Mesendoderm (in vitro differentiated cells): ENCODE measurements at regions not wholly inside any gene's neighbourhood (a gene's known extent, or its start where the extent isn't known, plus 50 kb on each side); places are given as distances from the start of the nearest gene placed in this dataset.

Source experiments
- DNase-seq: peaks from one replicate; pipeline ENCODE4 v3.0.0; 2013
- H2AK5ac ChIP-seq: 2 replicates; pipeline ENCODE4 v1.6.1; 2013; ENCODE audit warnings: low read length, inconsistent platforms
- H2BK120ac ChIP-seq: 2 replicates; pipeline ENCODE4 v1.6.1; 2013; ENCODE audit warnings: low read depth, mild to moderate bottlenecking, low read length, moderate library complexity, mixed read lengths
- H2BK15ac ChIP-seq: replicated peaks from 2 replicates; pipeline ENCODE4 v1.6.1; 2013; ENCODE audit warnings: low read depth, mild to moderate bottlenecking, moderate library complexity
- H2BK5ac ChIP-seq: 2 replicates; pipeline ENCODE4 v1.6.1; 2013; ENCODE audit warnings: low read length, inconsistent platforms
- H3K18ac ChIP-seq: 2 replicates; pipeline ENCODE4 v1.6.1; 2013; ENCODE audit warnings: mild to moderate bottlenecking, low read length, mixed read lengths
- H3K23ac ChIP-seq: one replicate; pipeline ENCODE4 v1.6.1; 2013; ENCODE audit warnings: low read length
- H3K27ac ChIP-seq: 2 replicates; pipeline ENCODE4 v1.5.1; 2013; ENCODE audit warnings: low read depth, mild to moderate bottlenecking, inconsistent platforms, low read length, moderate library complexity
- H3K27me3 ChIP-seq: 2 replicates; pipeline ENCODE4 v1.6.1; 2013; ENCODE audit warnings: low read length, control low read depth, mild to moderate bottlenecking, inconsistent platforms; ENCODE audit not compliant: insufficient read depth, poor library complexity
- H3K36me3 ChIP-seq: 2 replicates; pipeline ENCODE4 v1.6.1; 2013; ENCODE audit warnings: low read length, inconsistent platforms; ENCODE audit not compliant: control insufficient read depth, insufficient read depth
- H3K4ac ChIP-seq: one replicate; pipeline ENCODE4 v1.6.1; 2013; ENCODE audit warnings: low read depth, mild to moderate bottlenecking, low read length, moderate library complexity
- H3K4me1 ChIP-seq: 2 replicates; pipeline ENCODE4 v1.6.1; 2013; ENCODE audit warnings: low read depth, low read length, inconsistent platforms; ENCODE audit not compliant: control insufficient read depth
- H3K4me2 ChIP-seq: 2 replicates; pipeline ENCODE4 v1.6.1; 2013; ENCODE audit warnings: low read length
- H3K4me3 ChIP-seq: 2 replicates; pipeline ENCODE4 v1.5.1; 2013; ENCODE audit warnings: mild to moderate bottlenecking, low read length
- H3K56ac ChIP-seq: one replicate; pipeline ENCODE4 v1.6.1; 2013; ENCODE audit warnings: low read length
- H3K79me1 ChIP-seq: 2 replicates; pipeline ENCODE4 v1.6.1; 2013; ENCODE audit warnings: low read length, inconsistent platforms
- H3K79me2 ChIP-seq: 2 replicates; pipeline ENCODE4 v1.6.1; 2013; ENCODE audit warnings: mild to moderate bottlenecking, low read length; ENCODE audit not compliant: control insufficient read depth, insufficient read depth
- H3K9ac ChIP-seq: 2 replicates; pipeline ENCODE4 v1.6.1; 2013; ENCODE audit warnings: low read length, inconsistent platforms
- H4K5ac ChIP-seq: one replicate; pipeline ENCODE4 v1.6.1; 2013; ENCODE audit warnings: low read length
- H4K8ac ChIP-seq: one replicate; pipeline ENCODE4 v1.6.1; 2013; ENCODE audit warnings: low read depth, mild to moderate bottlenecking, control low read depth, low read length, moderate library complexity
- WGBS: extraction: QIAGEN DNeasy Blood & Tissue Kit; methylation state at CpG from one replicate; pipeline ENCODE4 v1.1.7; 2013; ENCODE audit warnings: low lambda C conversion rate, missing lambda C conversion rate; ENCODE audit not compliant: insufficient coverage; ENCODE audit errors: extremely low coverage; 5-methylcytosine and 5-hydroxymethylcytosine counted together

GRCh38 chr16:74015953-74016352, 280.7 kb upstream of the PSMD7 start:
- no peak overlapping the region for H2BK15ac ChIP-seq
- no peak overlapping the region for H3K27ac ChIP-seq
- no peak overlapping the region for H2BK120ac ChIP-seq
- H3K9ac ChIP-seq: no peak overlapping the region
- H3K23ac ChIP-seq: no peak overlapping the region
- H3K56ac ChIP-seq: no peak overlapping the region
- H3K18ac ChIP-seq: no peak overlapping the region
- H3K79me1 ChIP-seq: no peaks in the 10 kb centered on the region
- H4K8ac ChIP-seq: no peak overlapping the region
- H2AK5ac ChIP-seq: no peak overlapping the region
- H3K27me3 ChIP-seq: no peaks in the 10 kb centered on the region
- no peak overlapping the region for H3K4me2 ChIP-seq
- no peak overlapping the region for H4K5ac ChIP-seq
- no peaks in the 10 kb centered on the region for H3K36me3 ChIP-seq
- no peak overlapping the region for H3K4ac ChIP-seq
- H3K79me2 ChIP-seq: no peaks in the 10 kb centered on the region
- DNase-seq: no peak
- no peak overlapping the region for H3K4me3 ChIP-seq
- no peak overlapping the region for H2BK5ac ChIP-seq
- H3K4me1 ChIP-seq: no peaks in the 10 kb centered on the region

- H3K4me1 ChIP-seq: no peaks in the 10 kb centered on the region
- no peak overlapping the region for H4K5ac ChIP-seq
- no peaks in the 10 kb centered on the region for H3K36me3 ChIP-seq
- no peak overlapping the region for H3K56ac ChIP-seq
- no peak overlapping the region for H3K4ac ChIP-seq
- no peak overlapping the region for H3K4me3 ChIP-seq
- no peak overlapping the region for H3K27ac ChIP-seq
- no peaks in the 10 kb centered on the region for H3K79me2 ChIP-seq
- no peak overlapping the region for H2BK5ac ChIP-seq
- no peak overlapping the region for H3K18ac ChIP-seq
- no peak overlapping the region for H4K8ac ChIP-seq
- DNase-seq: no peak
- no peak overlapping the region for H3K4me2 ChIP-seq
- H2BK15ac ChIP-seq: no peak overlapping the region
- no peak overlapping the region for H2BK120ac ChIP-seq
- no CpG with 5 or more reads among the region's 2 CpGs for WGBS
- H3K23ac ChIP-seq: no peak overlapping the region
- H3K79me1 ChIP-seq: no peaks in the 10 kb centered on the region
- H3K9ac ChIP-seq: no peak overlapping the region
- no peak overlapping the region for H2AK5ac ChIP-seq
- H3K27me3 ChIP-seq: no peaks in the 10 kb centered on the region
These were observed 297.9 kb upstream of the PSMD7 start for GRCh38 chr16:73998707-73999106.

GRCh38 chr16:73997971-73998370, 298.6 kb upstream of the PSMD7 start:
- no peak overlapping the region for H3K4me3 ChIP-seq
- H3K79me2 ChIP-seq: no peaks in the 10 kb centered on the region
- no peak overlapping the region for H3K27ac ChIP-seq
- H3K4me1 ChIP-seq: no peaks in the 10 kb centered on the region
- no peak overlapping the region for H2BK5ac ChIP-seq
- no CpG with 5 or more reads among the region's 4 CpGs for WGBS
- H3K56ac ChIP-seq: no peak overlapping the region
- H3K4ac ChIP-seq: no peak overlapping the region
- H3K18ac ChIP-seq: no peak overlapping the region
- H2BK15ac ChIP-seq: no peak overlapping the region
- no peak overlapping the region for H4K5ac ChIP-seq
- H3K23ac ChIP-seq: no peak overlapping the region
- H3K27me3 ChIP-seq: no peaks in the 10 kb centered on the region
- H3K4me2 ChIP-seq: no peak overlapping the region
- DNase-seq: no peak
- no peak overlapping the region for H2BK120ac ChIP-seq
- H3K9ac ChIP-seq: no peak overlapping the region
- H3K79me1 ChIP-seq: no peaks in the 10 kb centered on the region
- H4K8ac ChIP-seq: no peak overlapping the region
- no peak overlapping the region for H2AK5ac ChIP-seq
- no peaks in the 10 kb centered on the region for H3K36me3 ChIP-seq

GRCh38 chr16:73997340-73997711, 299.3 kb upstream of the PSMD7 start:
- WGBS: no CpG with 5 or more reads among the region's 3 CpGs
- Histone ChIP-seq H3K36me3 (no peaks in the 10 kb centered on the region), H2BK15ac (no peak overlapping the region), H2AK5ac (no peak overlapping the region), H3K4me3 (no peak overlapping the region), H3K27me3 (no peaks in the 10 kb centered on the region), H3K4me1 (no peaks in the 10 kb centered on the region), H3K27ac (no peak overlapping the region), H3K9ac (no peak overlapping the region), H3K18ac (no peak overlapping the region), H4K5ac (no peak overlapping the region), H3K56ac (no peak overlapping the region), H2BK5ac (no peak overlapping the region), H4K8ac (no peak overlapping the region), H3K79me2 (no peaks in the 10 kb centered on the region), H3K4me2 (no peak overlapping the region), H2BK120ac (no peak overlapping the region), H3K4ac (no peak overlapping the region), H3K79me1 (no peaks in the 10 kb centered on the region), H3K23ac (no peak overlapping the region)
- DNase-seq: no peak

GRCh38 chr16:73996624-73997339, 299.8 kb upstream of the PSMD7 start:
- Histone ChIP-seq H2BK5ac (no peak overlapping the region), H3K27me3 (no peaks in the 10 kb centered on the region), H2AK5ac (no peak overlapping the region), H3K9ac (no peak overlapping the region), H2BK120ac (no peak overlapping the region), H3K4me2 (no peak overlapping the region), H4K8ac (no peak overlapping the region), H4K5ac (no peak overlapping the region), H3K27ac (no peak overlapping the region), H3K36me3 (no peaks in the 10 kb centered on the region), H3K79me1 (no peaks in the 10 kb centered on the region), H2BK15ac (no peak overlapping the region), H3K4ac (no peak overlapping the region), H3K23ac (no peak overlapping the region), H3K18ac (no peak overlapping the region), H3K4me1 (no peaks in the 10 kb centered on the region), H3K4me3 (no peak overlapping the region), H3K79me2 (no peaks in the 10 kb centered on the region), H3K56ac (no peak overlapping the region)
- no peak for DNase-seq
- WGBS: no CpG with 5 or more reads among the region's 11 CpGs

- H3K79me1 ChIP-seq: no peaks in the 10 kb centered on the region
- no CpG with 5 or more reads among the region's 1 CpG for WGBS
- no peak overlapping the region for H2AK5ac ChIP-seq
These were observed 302.7 kb upstream of the PSMD7 start for GRCh38 chr16:73993878-73994277.

More at GRCh38 chr16:73993878-73994277, 302.7 kb upstream of the PSMD7 start:
- no peak overlapping the region for H3K4me2 ChIP-seq
- H2BK120ac ChIP-seq: no peak overlapping the region
- H3K4me1 ChIP-seq: no peaks in the 10 kb centered on the region
- no peaks in the 10 kb centered on the region for H3K36me3 ChIP-seq
- DNase-seq: no peak
- H3K27ac ChIP-seq: no peak overlapping the region
- H3K23ac ChIP-seq: no peak overlapping the region
- H3K4ac ChIP-seq: no peak overlapping the region
- H3K4me3 ChIP-seq: no peak overlapping the region
- H3K79me2 ChIP-seq: no peaks in the 10 kb centered on the region
- H2BK15ac ChIP-seq: no peak overlapping the region
- H3K56ac ChIP-seq: no peak overlapping the region
- no peak overlapping the region for H4K8ac ChIP-seq
- no peak overlapping the region for H3K18ac ChIP-seq
- no peak overlapping the region for H2BK5ac ChIP-seq
- no peak overlapping the region for H3K9ac ChIP-seq
- H4K5ac ChIP-seq: no peak overlapping the region
- no peaks in the 10 kb centered on the region for H3K27me3 ChIP-seq
